Neuronal stem cell (in vitro differentiated cells): ENCODE measurements at regions not wholly inside any gene's neighbourhood (a gene's known extent, or its start where the extent isn't known, plus 50 kb on each side); places are given as distances from the start of the nearest gene placed in this dataset.
A peak's percentile ranks its signal among the peaks of the same experiment; 100 is the strongest.
"Not testable (repeated sequence)": the region's sequence is repeated elsewhere in the genome, so short reads cannot be mapped to it uniquely, and the experiment has no call there.

Experiments used
- DNase-seq: peaks from one replicate; pipeline ENCODE4 v3.0.0-alpha.2; 2013; ENCODE audit warnings: low spot score
- H2AFZ ChIP-seq: one replicate; pipeline ENCODE4 v1.6.1; 2013; ENCODE audit warnings: mild to moderate bottlenecking, low read length, inconsistent platforms
- H2AK5ac ChIP-seq: 2 replicates; pipeline ENCODE4 v1.6.1; 2013; ENCODE audit warnings: low read depth, mild to moderate bottlenecking, inconsistent platforms, low read length, moderate library complexity, mixed read lengths
- H2BK120ac ChIP-seq: 2 replicates; pipeline ENCODE4 v1.6.1; 2013; ENCODE audit warnings: low read depth, mild to moderate bottlenecking, inconsistent platforms, low read length, moderate library complexity, mixed read lengths
- H2BK12ac ChIP-seq: one replicate; pipeline ENCODE4 v1.6.1; 2013; ENCODE audit warnings: low read length, inconsistent platforms
- H2BK15ac ChIP-seq: 2 replicates; pipeline ENCODE4 v1.6.1; 2013; ENCODE audit warnings: mild to moderate bottlenecking, low read length, inconsistent platforms, mixed read lengths
- H2BK5ac ChIP-seq: one replicate; pipeline ENCODE4 v1.6.1; 2013; ENCODE audit warnings: inconsistent platforms, mild to moderate bottlenecking, low read length, moderate library complexity
- H3K14ac ChIP-seq: one replicate; pipeline ENCODE4 v1.6.1; 2013; ENCODE audit warnings: low read length, inconsistent platforms
- H3K18ac ChIP-seq: 2 replicates; pipeline ENCODE4 v1.6.1; 2013; ENCODE audit warnings: low read length, inconsistent platforms
- H3K23ac ChIP-seq: 2 replicates; pipeline ENCODE4 v1.6.1; 2013; ENCODE audit warnings: low read depth, mild to moderate bottlenecking, mixed read lengths, low read length, inconsistent platforms; ENCODE audit not compliant: poor library complexity
- H3K27ac ChIP-seq: replicated peaks from 3 replicates; pipeline ENCODE4 v1.5.1; 2013; ENCODE audit warnings: low read length, inconsistent platforms
- H3K27me3 ChIP-seq, 3 experiments: 2 replicates each; pipeline ENCODE4 v1.6.1; 2013; ENCODE audit warnings: low read length in 3 of 3, mild to moderate bottlenecking in 2 of 3, inconsistent platforms in 1 of 3, low read depth in 1 of 3, mixed read lengths in 1 of 3, moderate library complexity in 1 of 3; ENCODE audit not compliant: control insufficient read depth in 3 of 3, insufficient read depth in 3 of 3
- H3K36me3 ChIP-seq, 2 donors: replicated peaks in 1 of 2; 2 replicates each; pipeline ENCODE4 v1.6.1; 2013; ENCODE audit warnings: low read length in 2 of 2; ENCODE audit not compliant: control insufficient read depth in 2 of 2, insufficient read depth in 2 of 2
- H3K4ac ChIP-seq: 2 replicates; pipeline ENCODE4 v1.6.1; 2013; ENCODE audit warnings: inconsistent platforms, mild to moderate bottlenecking, low read length, moderate library complexity
- H3K4me1 ChIP-seq, 2 donors: 1 replicate in 1 of 2; 2 replicates in 1 of 2; pipeline ENCODE4 v1.6.1; 2013; ENCODE audit warnings: low read length in 2 of 2, low read depth in 1 of 2; ENCODE audit not compliant: control insufficient read depth in 2 of 2, insufficient read depth in 1 of 2
- H3K4me2 ChIP-seq: one replicate; pipeline ENCODE4 v1.6.1; 2013; ENCODE audit warnings: mild to moderate bottlenecking, low read length, inconsistent platforms; ENCODE audit not compliant: insufficient read depth, poor library complexity, severe bottlenecking
- H3K4me3 ChIP-seq, 2 donors: 2 replicates each; pipeline ENCODE4 v1.5.1; 2013; ENCODE audit warnings: low read length in 2 of 2, mild to moderate bottlenecking in 2 of 2, inconsistent platforms in 1 of 2, moderate library complexity in 1 of 2
- H3K79me1 ChIP-seq: one replicate; pipeline ENCODE4 v1.6.1; 2013; ENCODE audit warnings: low read depth, mild to moderate bottlenecking, inconsistent platforms, low read length, moderate library complexity
- H3K9ac ChIP-seq: one replicate; pipeline ENCODE4 v1.6.1; 2013; ENCODE audit warnings: mild to moderate bottlenecking, low read depth, low read length, inconsistent platforms; ENCODE audit not compliant: poor library complexity
- H3K9me3 ChIP-seq, 2 donors: replicated peaks in 1 of 2; 2 replicates each; pipeline versions ENCODE3 to v1.6.1; 2013; ENCODE audit warnings: low read length in 2 of 2, mild to moderate bottlenecking in 2 of 2, inconsistent platforms in 1 of 2, low read depth in 1 of 2, mixed read lengths in 1 of 2, moderate library complexity in 1 of 2; ENCODE audit not compliant: control insufficient read depth in 2 of 2, insufficient read depth in 1 of 2
- H4K8ac ChIP-seq: one replicate; pipeline ENCODE4 v1.6.1; 2013; ENCODE audit warnings: low read depth, mild to moderate bottlenecking, inconsistent platforms, low read length, moderate library complexity
- H4K91ac ChIP-seq: one replicate; pipeline ENCODE4 v1.6.1; 2013; ENCODE audit warnings: low read length, low read depth, mild to moderate bottlenecking, inconsistent platforms; ENCODE audit not compliant: poor library complexity
- WGBS, 2 donors: extraction: QIAGEN DNeasy Blood & Tissue Kit; methylation state at CpG; one replicate each; pipeline ENCODE4 v1.1.7; 2013; ENCODE audit warnings: missing lambda C conversion rate in 2 of 2, mixed read lengths in 1 of 2; ENCODE audit not compliant: insufficient read length in 2 of 2, insufficient replicate concordance in 1 of 2; ENCODE audit errors: extremely low coverage in 2 of 2; 5-methylcytosine and 5-hydroxymethylcytosine counted together

- no peak overlapping the region for H3K23ac ChIP-seq
- no peak for DNase-seq
Measured at GRCh38 chr5:112535356-112535755, 116.3 kb upstream of the EPB41L4A start.

GRCh38 chr5:112544558-112544957 lies 125.5 kb upstream of the EPB41L4A start:
- not testable (repeated sequence) for H2BK120ac ChIP-seq, DNase-seq
- no CpG with 5 or more reads among the region's 3 CpGs for WGBS, 2 donors

More at GRCh38 chr5:112535356-112535755, 116.3 kb upstream of the EPB41L4A start:
- Histone ChIP-seq H3K9ac (no peak overlapping the region), H3K9me3 (no peaks in the 10 kb centered on the region), H3K4me3 (no peak overlapping the region), H3K79me1 (no peaks in the 10 kb centered on the region), H3K27ac (no peak overlapping the region), H3K4me2 (no peak overlapping the region), H3K18ac (no peak overlapping the region), H3K14ac (no peak overlapping the region), H4K8ac (no peak overlapping the region), H2AFZ (no peak overlapping the region), H2BK120ac (no peak overlapping the region), H2AK5ac (no peak overlapping the region), H3K4me1 (no peaks in the 10 kb centered on the region), H3K4ac (no peak overlapping the region), H2BK5ac (no peak overlapping the region), H2BK15ac (no peak overlapping the region), H2BK12ac (no peak overlapping the region), H3K27me3 (no peaks in the 10 kb centered on the region), H4K91ac (no peak overlapping the region), H3K36me3 (no peaks in the 10 kb centered on the region)
- WGBS, 2 donors, result no CpG with 5 or more reads among the region's 2 CpGs

GRCh38 chr5:112546946-112547592 lies 128.0 kb upstream of the EPB41L4A start:
- no peak overlapping the region for H2BK5ac ChIP-seq
- H2AFZ ChIP-seq, result no peak overlapping the region
- H3K14ac ChIP-seq, result no peak overlapping the region
- no peak overlapping the region for H2BK12ac ChIP-seq
- no peak overlapping the region for H3K23ac ChIP-seq
- no peak overlapping the region for H3K4ac ChIP-seq
- no peak overlapping the region for H3K18ac ChIP-seq
- no peak overlapping the region for H3K27ac ChIP-seq
- H3K27me3 ChIP-seq, result peaks cover 0 to 1% (median 0%) of the 10 kb centered on the region in 3 experiments
- no peak overlapping the region for H2AK5ac ChIP-seq
- no peak overlapping the region for H2BK15ac ChIP-seq
- H4K91ac ChIP-seq, result no peak overlapping the region
- no peak for DNase-seq
- no peak overlapping the region for H2BK120ac ChIP-seq
- H3K4me2 ChIP-seq, result no peak overlapping the region
- no peaks in the 10 kb centered on the region for H3K79me1 ChIP-seq
- WGBS, 2 donors, result no CpG with 5 or more reads among the region's 4 CpGs
- H3K36me3 ChIP-seq, result no peaks in the 10 kb centered on the region
- no peak overlapping the region for H4K8ac ChIP-seq
- H3K9ac ChIP-seq, result no peak overlapping the region
- H3K4me3 ChIP-seq, result no peak overlapping the region
- H3K4me1 ChIP-seq, result no peaks in the 10 kb centered on the region
- no peaks in the 10 kb centered on the region for H3K9me3 ChIP-seq

More at GRCh38 chr5:112544558-112544957, 125.5 kb upstream of the EPB41L4A start:
- H3K18ac ChIP-seq, H3K9me3 ChIP-seq, H3K14ac ChIP-seq, H4K8ac ChIP-seq, H2BK12ac ChIP-seq, H2BK15ac ChIP-seq, H3K23ac ChIP-seq, H3K36me3 ChIP-seq, H4K91ac ChIP-seq, H3K79me1 ChIP-seq, H3K4me3 ChIP-seq, H3K27ac ChIP-seq, H2AFZ ChIP-seq, H3K4ac ChIP-seq, H3K4me2 ChIP-seq, H3K4me1 ChIP-seq, H2BK5ac ChIP-seq, H3K27me3 ChIP-seq, H2AK5ac ChIP-seq, H3K9ac ChIP-seq: not testable (repeated sequence)

- Histone ChIP-seq H3K9me3 (no peaks in the 10 kb centered on the region), H2BK12ac (no peak overlapping the region), H2BK5ac (no peak overlapping the region), H3K4ac (no peak overlapping the region), H3K9ac (no peak overlapping the region), H3K4me3 (no peak overlapping the region), H2BK15ac (no peak overlapping the region), H3K23ac (no peak overlapping the region), H4K91ac (no peak overlapping the region), H3K4me1 (no peaks in the 10 kb centered on the region), H3K4me2 (no peak overlapping the region), H4K8ac (no peak overlapping the region), H3K79me1 (no peaks in the 10 kb centered on the region), H3K14ac (no peak overlapping the region), H2AFZ (peak overlapping the region; percentile 38), H3K18ac (no peak overlapping the region), H2BK120ac (no peak overlapping the region), H3K27me3 (peaks cover 0 to 1% (median under 1%) of the 10 kb centered on the region in 3 experiments), H3K36me3 (no peaks in the 10 kb centered on the region), H3K27ac (no peak overlapping the region), H2AK5ac (no peak overlapping the region)
- no peak for DNase-seq
- no CpG with 5 or more reads among the region's 4 CpGs for WGBS, 2 donors
Measured at GRCh38 chr5:112548246-112548881, 129.3 kb upstream of the EPB41L4A start.
